ENCODE measurements at regions not wholly inside any gene's neighbourhood (a gene's known extent, or its start where the extent isn't known, plus 50 kb on each side); places are given as distances from the start of the nearest gene placed in this dataset.
A peak's percentile ranks its signal among the peaks of the same experiment; 100 is the strongest.

DNA sequence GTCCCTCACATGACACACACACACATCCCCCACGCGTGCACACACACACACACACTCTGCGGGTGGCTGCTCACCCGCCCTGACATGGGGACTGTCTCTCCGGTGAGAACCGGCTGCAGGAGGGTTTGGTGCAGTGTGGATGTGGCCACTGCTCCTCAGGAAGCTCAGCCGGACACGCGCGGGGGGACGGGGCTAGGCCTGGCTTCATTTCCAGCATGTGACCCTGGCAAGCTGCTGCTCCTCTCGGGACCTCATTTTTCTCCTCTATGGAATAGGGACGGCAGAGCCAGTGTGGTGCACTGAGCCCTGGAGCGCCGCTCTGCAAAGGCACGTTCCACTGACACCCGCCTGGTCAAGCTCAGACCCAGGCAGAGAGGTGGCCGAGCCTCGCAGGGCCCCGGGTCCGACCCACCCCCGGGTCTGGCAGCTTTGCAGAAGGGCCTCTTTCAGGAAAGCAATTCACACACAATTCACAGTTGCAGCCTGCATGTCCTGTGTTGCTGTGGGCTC lies 56.8 kb upstream of the SLCO4A1 start:
- no peak overlapping the region for H3K4me2 ChIP-seq (ENCODE audit: low read depth, low read length)
- H3K27me3 ChIP-seq (ENCODE audit: control insufficient read depth in 1 of 2, insufficient read depth in 2 of 2, low read length in 2 of 2) = peaks cover 25 to 92% of the 10 kb centered on the region in 2 experiments
- 21% methylated on average over 20 of the region's 22 CpGs for WGBS (ENCODE audit: low lambda C conversion rate)
- no peaks in the 10 kb centered on the region for H3K79me2 ChIP-seq (ENCODE audit: insufficient read depth, low read length)
- no peak for FAIRE-seq
- H3K36me3 ChIP-seq (replicated peaks in 1 of 2; ENCODE audit: control insufficient read depth in 1 of 2, insufficient read depth in 2 of 2, low read length in 2 of 2) = no peaks in the 10 kb centered on the region
- H3K4me3 ChIP-seq (replicated peaks in 1 of 3; ENCODE audit: insufficient read depth in 1 of 3, low read depth in 2 of 3, low read length in 3 of 3) = no peak overlapping the region
- no peaks in the 10 kb centered on the region for H3K9me3 ChIP-seq (ENCODE audit: low read length)
- ATAC-seq = no peak
- ChIA-PET POLR2A (no interaction called here), CTCF (ENCODE audit: low intra/inter-chr PET ratio, low total read pairs) (no interaction called here)
- BruUV-seq (replicated peaks) = no TSS peak
- in situ Hi-C loops (cut with HindIII; ENCODE audit: extremely low pct_ligation_motif_present, low pct_unique_long_range_greater_than_20kb) = no loop called here
- H4K20me1 ChIP-seq (ENCODE audit: insufficient read depth, low read length) = peaks cover 15% of the 10 kb centered on the region; the same call in 1 of the 2 replicates
- no peak overlapping the region for H3K9ac ChIP-seq (ENCODE audit: insufficient read depth, low read depth, low read length)
- no peaks in the 10 kb centered on the region for H3K4me1 ChIP-seq (ENCODE audit: insufficient read depth, low read length)
- TF ChIP-seq NRL (CRISPR knock-in tag; IDR thresholded peaks at IDR 0.05; ENCODE audit: borderline replicate concordance) = 0 out of 2 replicates have a peak, but pooled peaks have one; percentile 30
- TF ChIP-seq, protein P1, sequence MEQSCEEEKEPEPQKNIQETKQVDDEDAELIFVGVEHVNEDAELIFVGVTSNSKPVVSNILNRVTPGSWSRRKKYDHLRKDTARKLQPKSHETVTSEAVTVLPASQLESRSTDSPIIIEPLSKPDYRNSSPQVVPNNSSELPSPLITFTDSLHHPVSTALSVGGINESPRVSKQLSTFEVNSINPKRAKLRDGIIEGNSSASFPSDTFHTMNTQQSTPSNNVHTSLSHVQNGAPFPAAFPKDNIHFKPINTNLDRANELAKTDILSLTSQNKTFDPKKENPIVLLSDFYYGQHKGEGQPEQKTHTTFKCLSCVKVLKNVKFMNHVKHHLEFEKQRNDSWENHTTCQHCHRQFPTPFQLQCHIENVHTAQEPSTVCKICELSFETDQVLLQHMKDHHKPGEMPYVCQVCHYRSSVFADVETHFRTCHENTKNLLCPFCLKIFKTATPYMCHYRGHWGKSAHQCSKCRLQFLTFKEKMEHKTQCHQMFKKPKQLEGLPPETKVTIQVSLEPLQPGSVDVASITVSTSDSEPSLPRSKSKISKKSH (CRISPR knock-in tag; IDR thresholded peaks at IDR 0.05; ENCODE audit: borderline replicate concordance) = no peak
- H2AFZ ChIP-seq (ENCODE audit: low read length) = no peak overlapping the region
- no peak for DNase-seq (ENCODE audit: low spot score)
- intact Hi-C loops (cut with micrococcal nuclease; ENCODE audit: unreplicated experiment) = no loop called here
- H3K27ac ChIP-seq (ENCODE audit: extremely low read length, insufficient read depth, low read length) = no peak overlapping the region

DNA sequence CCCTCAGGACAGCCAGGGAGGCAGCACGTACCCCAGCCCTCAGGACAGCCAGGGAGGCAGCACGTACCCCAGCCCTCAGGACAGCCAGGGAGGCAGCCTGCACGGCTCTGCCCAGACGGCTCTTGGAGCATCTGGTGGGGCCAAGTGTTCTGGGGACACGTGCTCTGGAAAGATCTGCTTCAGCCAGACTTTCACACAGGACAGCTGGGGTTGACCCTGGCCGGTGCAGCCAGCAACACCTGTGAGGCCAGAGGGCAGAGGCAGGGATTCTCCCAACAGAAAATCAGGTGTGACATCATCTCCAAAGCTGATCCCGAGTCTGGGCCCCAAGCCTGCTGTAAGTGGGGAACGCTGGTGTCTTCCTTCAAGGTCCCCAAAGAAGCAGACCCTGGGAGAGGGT lies 55.5 kb upstream of the SLCO4A1 start:
- DNase-seq (ENCODE audit: low spot score) (no peak), ATAC-seq (no peak), FAIRE-seq (no peak)
- H3K79me2 ChIP-seq (ENCODE audit: insufficient read depth, low read length) = no peaks in the 10 kb centered on the region
- intact Hi-C loops (cut with micrococcal nuclease; ENCODE audit: unreplicated experiment) (no loop called here), in situ Hi-C loops (cut with HindIII; ENCODE audit: extremely low pct_ligation_motif_present, low pct_unique_long_range_greater_than_20kb) (no loop called here)
- ChIA-PET CTCF (ENCODE audit: low intra/inter-chr PET ratio, low total read pairs) (no interaction called here), POLR2A (no interaction called here)
- H3K9me3 ChIP-seq (ENCODE audit: low read length) = no peaks in the 10 kb centered on the region
- H3K4me3 ChIP-seq (replicated peaks in 1 of 3; ENCODE audit: insufficient read depth in 1 of 3, low read depth in 2 of 3, low read length in 3 of 3) = no peak overlapping the region
- peaks cover 24 to 94% of the 10 kb centered on the region in 2 experiments for H3K27me3 ChIP-seq (ENCODE audit: control insufficient read depth in 1 of 2, insufficient read depth in 2 of 2, low read length in 2 of 2)
- H4K20me1 ChIP-seq (ENCODE audit: insufficient read depth, low read length) = peaks cover 15% of the 10 kb centered on the region; the same call in 1 of the 2 replicates
- H3K36me3 ChIP-seq (replicated peaks in 1 of 2; ENCODE audit: control insufficient read depth in 1 of 2, insufficient read depth in 2 of 2, low read length in 2 of 2) = no peaks in the 10 kb centered on the region
- WGBS (ENCODE audit: low lambda C conversion rate) = 0% methylated on average over 5 of the region's 8 CpGs
- no peak overlapping the region for H2AFZ ChIP-seq (ENCODE audit: low read length)
- BruUV-seq (replicated peaks) = no TSS peak
- H3K27ac ChIP-seq (ENCODE audit: extremely low read length, insufficient read depth, low read length) = no peak overlapping the region
- no peak overlapping the region for H3K4me2 ChIP-seq (ENCODE audit: low read depth, low read length)
- H3K4me1 ChIP-seq (ENCODE audit: insufficient read depth, low read length) = no peaks in the 10 kb centered on the region
- no peak overlapping the region for H3K9ac ChIP-seq (ENCODE audit: insufficient read depth, low read depth, low read length)
- TF ChIP-seq GTF3A (CRISPR knock-in tag; conservative IDR thresholded peaks at IDR 0.05) = no peak
- no peak for TF ChIP-seq U2AF2 (IDR thresholded peaks at IDR 0.05; ENCODE audit: low read depth, low read length)
- no peak for TF ChIP-seq CENPX (CRISPR knock-in tag; IDR thresholded peaks at IDR 0.05)
- TF ChIP-seq, protein P2, sequence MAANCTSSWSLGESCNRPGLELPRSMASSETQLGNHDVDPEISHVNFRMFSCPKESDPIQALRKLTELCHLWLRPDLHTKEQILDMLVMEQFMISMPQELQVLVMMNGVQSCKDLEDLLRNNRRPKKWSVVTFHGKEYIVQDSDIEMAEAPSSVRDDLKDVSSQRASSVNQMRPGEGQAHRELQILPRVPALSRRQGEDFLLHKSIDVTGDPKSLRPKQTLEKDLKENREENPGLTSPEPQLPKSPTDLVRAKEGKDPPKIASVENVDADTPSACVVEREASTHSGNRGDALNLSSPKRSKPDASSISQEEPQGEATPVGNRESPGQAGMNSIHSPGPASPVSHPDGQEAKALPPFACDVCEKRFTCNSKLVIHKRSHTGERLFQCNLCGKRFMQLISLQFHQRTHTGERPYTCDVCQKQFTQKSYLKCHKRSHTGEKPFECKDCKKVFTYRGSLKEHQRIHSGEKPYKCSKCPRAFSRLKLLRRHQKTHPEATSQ (CRISPR knock-in tag; IDR thresholded peaks at IDR 0.05; ENCODE audit: borderline replicate concordance) = no peak
- TF ChIP-seq, protein P3, sequence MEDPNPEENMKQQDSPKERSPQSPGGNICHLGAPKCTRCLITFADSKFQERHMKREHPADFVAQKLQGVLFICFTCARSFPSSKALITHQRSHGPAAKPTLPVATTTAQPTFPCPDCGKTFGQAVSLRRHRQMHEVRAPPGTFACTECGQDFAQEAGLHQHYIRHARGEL (CRISPR knock-in tag; IDR thresholded peaks at IDR 0.05) = no peak
- no peak for TF ChIP-seq CBX5 (CRISPR knock-in tag; IDR thresholded peaks at IDR 0.05; ENCODE audit: borderline replicate concordance)
- no peak for TF ChIP-seq HNF4G (IDR thresholded peaks at IDR 0.05; ENCODE audit: borderline replicate concordance, low read depth, low read length)
- no peak for TF ChIP-seq HNF4G (CRISPR knock-in tag; IDR thresholded peaks at IDR 0.05; ENCODE audit: borderline replicate concordance, low read depth)
- TF ChIP-seq ZNF546 (CRISPR knock-in tag; conservative IDR thresholded peaks at IDR 0.05) = no peak
- no peak for TF ChIP-seq ZNF563 (CRISPR knock-in tag; IDR thresholded peaks at IDR 0.05)
- TF ChIP-seq ATF1 (CRISPR knock-in tag; IDR thresholded peaks at IDR 0.05) = no peak
- no peak for TF ChIP-seq JDP2 (CRISPR knock-in tag; IDR thresholded peaks at IDR 0.05; ENCODE audit: borderline replicate concordance)
- no peak for TF ChIP-seq ZNF24 (IDR thresholded peaks at IDR 0.05)
- TF ChIP-seq ZNF331 (CRISPR knock-in tag; IDR thresholded peaks at IDR 0.05) = no peak
- no peak for TF ChIP-seq STAT5B (CRISPR knock-in tag; IDR thresholded peaks at IDR 0.05)
- TF ChIP-seq ZNF879 (CRISPR knock-in tag; IDR thresholded peaks at IDR 0.05) = no peak

Measured in HepG2 (cell line).